CD14-positive monocyte (primary cell): ENCODE measurements at regions not wholly inside any gene's neighbourhood (a gene's known extent, or its start where the extent isn't known, plus 50 kb on each side); places are given as distances from the start of the nearest gene placed in this dataset.

Source experiments
- DNase-seq, 3 donors: peaks; one replicate each; pipeline ENCODE4 v3.0.0-alpha.2; 2011 to 2022
- H2AFZ ChIP-seq: 2 replicates; pipeline ENCODE4 v1.6.0; 2012; ENCODE audit warnings: mild to moderate bottlenecking, low read depth, low read length, inconsistent platforms; ENCODE audit not compliant: insufficient read depth, poor library complexity, severe bottlenecking
- H3K27ac ChIP-seq, 2 donors: 1 replicate in 1 of 2; 2 replicates in 1 of 2; pipeline ENCODE4 v1.5.1; 2012 to 2013; ENCODE audit warnings: low read length in 2 of 2, control low read depth in 1 of 2, inconsistent platforms in 1 of 2, low read depth in 1 of 2, mild to moderate bottlenecking in 1 of 2
- H3K27me3 ChIP-seq, 2 donors: one replicate each; pipeline versions ENCODE4 v1.6.0 to v1.6.1; 2011 to 2013; ENCODE audit warnings: low read length in 2 of 2; ENCODE audit not compliant: control insufficient read depth in 2 of 2, insufficient read depth in 2 of 2
- H3K36me3 ChIP-seq, 2 donors: replicated peaks in 1 of 2; 1 replicate in 1 of 2; 2 replicates in 1 of 2; pipeline versions ENCODE4 v1.5.1 to v1.6.1; 2012 to 2013; ENCODE audit warnings: low read length in 2 of 2, control low read depth in 1 of 2, inconsistent platforms in 1 of 2, mild to moderate bottlenecking in 1 of 2; ENCODE audit not compliant: insufficient read depth in 2 of 2, control insufficient read depth in 1 of 2
- H3K4me1 ChIP-seq, 2 donors: 1 replicate in 1 of 2; 2 replicates in 1 of 2; pipeline versions ENCODE4 v1.5.1 to v1.6.1; 2012 to 2013; ENCODE audit warnings: low read length in 2 of 2, control low read depth in 1 of 2, inconsistent platforms in 1 of 2, mild to moderate bottlenecking in 1 of 2, moderate library complexity in 1 of 2; ENCODE audit not compliant: insufficient read depth in 2 of 2, control insufficient read depth in 1 of 2
- H3K4me2 ChIP-seq: replicated peaks from 2 replicates; pipeline ENCODE3; 2012; ENCODE audit warnings: low read length, moderate library complexity, mild to moderate bottlenecking; ENCODE audit not compliant: poor library complexity, severe bottlenecking; ENCODE audit errors: extremely low read depth
- H3K4me3 ChIP-seq, 3 experiments: fragments of 200-600 bp in 1 of 3; sonication (generic) in 1 of 3; replicated peaks in 1 of 3; 1 replicate in 2 of 3; 2 replicates in 1 of 3; pipeline ENCODE4 v1.5.1; 2011 to 2013; ENCODE audit warnings: low read length in 3 of 3, mild to moderate bottlenecking in 3 of 3, control low read depth in 2 of 3, low read depth in 2 of 3, inconsistent platforms in 1 of 3, moderate library complexity in 1 of 3
- H3K79me2 ChIP-seq: 2 replicates; pipeline ENCODE4 v1.6.0; 2012; ENCODE audit warnings: mild to moderate bottlenecking, control low read depth, inconsistent platforms, low read length, moderate library complexity; ENCODE audit not compliant: insufficient read depth
- H3K9ac ChIP-seq: 2 replicates; pipeline ENCODE4 v1.6.0; 2017; ENCODE audit warnings: low read length, mild to moderate bottlenecking; ENCODE audit not compliant: insufficient read depth, poor library complexity, severe bottlenecking
- H3K9me3 ChIP-seq, 2 donors: replicated peaks in 1 of 2; 1 replicate in 1 of 2; 2 replicates in 1 of 2; pipeline versions ENCODE4 v1.5.1 to v1.6.1; 2012 to 2013; ENCODE audit warnings: low read length in 2 of 2, control low read depth in 1 of 2; ENCODE audit not compliant: control insufficient read depth in 1 of 2, insufficient read depth in 1 of 2
- H4K20me1 ChIP-seq: 2 replicates; pipeline ENCODE4 v1.6.0; 2012; ENCODE audit warnings: mild to moderate bottlenecking, low read length, control low read depth, moderate library complexity; ENCODE audit not compliant: insufficient read depth
- H3K27ac Mint-ChIP-seq, 7 donors: one replicate each; pipeline ENCODE4 v1.8.0; 2020; ENCODE audit warnings: mild to moderate bottlenecking in 7 of 7, mixed read lengths in 7 of 7, moderate library complexity in 6 of 7, inconsistent platforms in 2 of 7
- H3K27me3 Mint-ChIP-seq, 3 donors: one replicate each; pipeline ENCODE4 v1.8.0; 2021 to 2022; ENCODE audit warnings: low read depth in 3 of 3, mild to moderate bottlenecking in 3 of 3, mixed read lengths in 3 of 3, moderate library complexity in 3 of 3, inconsistent platforms in 1 of 3
- H3K36me3 Mint-ChIP-seq, 2 donors: one replicate each; pipeline ENCODE4 v1.8.0; 2020; ENCODE audit warnings: mixed read lengths in 2 of 2, inconsistent platforms in 1 of 2, mild to moderate bottlenecking in 1 of 2
- H3K4me1 Mint-ChIP-seq: one replicate; pipeline ENCODE4 v1.8.0; 2020; ENCODE audit warnings: mild to moderate bottlenecking, mixed read lengths
- H3K4me3 Mint-ChIP-seq, 2 donors: one replicate each; pipeline ENCODE4 v1.8.0; 2020; ENCODE audit warnings: mild to moderate bottlenecking in 2 of 2, mixed read lengths in 2 of 2, moderate library complexity in 1 of 2
- H3K9me3 Mint-ChIP-seq, 7 donors: one replicate each; pipeline ENCODE4 v1.8.0; 2020 to 2022; ENCODE audit warnings: mixed read lengths in 7 of 7, mild to moderate bottlenecking in 6 of 7, moderate library complexity in 6 of 7, inconsistent platforms in 2 of 7
- CTCF ChIP-seq: fragments of 200-600 bp; IDR thresholded peaks from one replicate; pipeline ENCODE4 v1.8.0; 2022; ENCODE audit warnings: antibody characterized with exemption, mild to moderate bottlenecking
- WGBS: methylation state at CpG from one replicate; pipeline ENCODE4 v1.1.5; 2013; ENCODE audit warnings: missing lambda C conversion rate; ENCODE audit not compliant: insufficient coverage; 5-methylcytosine and 5-hydroxymethylcytosine counted together
- intact Hi-C, 2 donors: fragments of 100-400 bp; cut with micrococcal nuclease; formaldehyde crosslinking; loops; one replicate each; pipeline versions ENCODE4 v1.15.0 to v1.15.1; 2023

- no peaks in the 10 kb centered on the region for H3K4me1 ChIP-seq
These were observed 994.8 kb downstream of the NLGN4X start for GRCh38 chrX:5233830-5234229.

GRCh38 chrX:5220421-5220820, 1008.2 kb downstream of the NLGN4X start:
- Mint-ChIP-seq H3K4me1 (no peaks in the 10 kb centered on the region), H3K9me3 (peaks cover 0 to 8% (median 6%) of the 10 kb centered on the region in 7 donors), H3K36me3 (no peaks in the 10 kb centered on the region), H3K27ac (no peak overlapping the region), H3K27me3 (no peaks in the 10 kb centered on the region), H3K4me3 (no peak overlapping the region)
- intact Hi-C loops, result no loop called here
- no peaks in the 10 kb centered on the region for H3K9me3 ChIP-seq
- H3K36me3 ChIP-seq, result no peaks in the 10 kb centered on the region
- no peaks in the 10 kb centered on the region for H3K79me2 ChIP-seq
- no peaks in the 10 kb centered on the region for H3K27me3 ChIP-seq
- no peak for DNase-seq
- H3K4me1 ChIP-seq, result no peaks in the 10 kb centered on the region
- H3K27ac ChIP-seq, result no peak overlapping the region
- H3K4me2 ChIP-seq, result no peak overlapping the region
- H2AFZ ChIP-seq, result no peak overlapping the region
- TF ChIP-seq CTCF, result no peak
- no peak overlapping the region for H3K4me3 ChIP-seq
- no peak overlapping the region for H3K9ac ChIP-seq
- no peaks in the 10 kb centered on the region for H4K20me1 ChIP-seq

More at GRCh38 chrX:5233830-5234229, 994.8 kb downstream of the NLGN4X start:
- no peak overlapping the region for H3K4me3 ChIP-seq
- H3K36me3 Mint-ChIP-seq, result no peaks in the 10 kb centered on the region
- no peaks in the 10 kb centered on the region for H3K27me3 ChIP-seq
- no peak overlapping the region for H3K9ac ChIP-seq
- no peak overlapping the region for H3K4me2 ChIP-seq
- H3K9me3 ChIP-seq, result no peaks in the 10 kb centered on the region
- H3K27me3 Mint-ChIP-seq, result peaks cover 0 to 1% (median 1%) of the 10 kb centered on the region in 3 donors
- intact Hi-C loops, result no loop called here
- no peak overlapping the region for H3K27ac ChIP-seq
- H3K9me3 Mint-ChIP-seq, result peaks cover 2 to 8% (median 2%) of the 10 kb centered on the region in 7 donors
- no peaks in the 10 kb centered on the region for H3K36me3 ChIP-seq
- TF ChIP-seq CTCF, result no peak
- no peak for DNase-seq
- no peak overlapping the region for H2AFZ ChIP-seq
- H3K79me2 ChIP-seq, result no peaks in the 10 kb centered on the region
- no peak overlapping the region for H3K4me3 Mint-ChIP-seq
- H4K20me1 ChIP-seq, result no peaks in the 10 kb centered on the region
- no peaks in the 10 kb centered on the region for H3K4me1 Mint-ChIP-seq
- no CpG with 5 or more reads among the region's 3 CpGs for WGBS
- H3K27ac Mint-ChIP-seq, result no peak overlapping the region
